ENCODE measurements at regions not wholly inside any gene's neighbourhood (a gene's known extent, or its start where the extent isn't known, plus 50 kb on each side); places are given as distances from the start of the nearest gene placed in this dataset.

DNA sequence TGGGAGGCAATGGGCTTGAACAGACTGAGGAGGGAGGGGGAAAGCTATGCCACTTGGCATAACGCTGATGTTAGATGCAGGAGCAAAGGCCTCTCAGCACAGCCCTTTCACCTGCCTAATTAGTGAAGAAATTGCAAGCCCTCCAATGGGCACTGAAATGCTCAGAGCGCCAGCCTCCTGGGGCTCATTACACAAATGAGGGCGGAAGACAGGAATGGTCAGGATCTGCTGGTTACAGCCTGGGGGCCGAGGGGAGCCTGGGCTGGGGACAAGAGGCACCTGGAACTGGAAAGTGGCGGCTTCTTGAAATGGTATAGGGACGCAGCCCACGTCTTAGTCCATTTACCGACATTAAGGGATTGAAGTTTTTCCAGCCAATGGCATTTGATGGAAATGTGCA, 50.2 kb upstream of the PLET1 start:
- Histone ChIP-seq H3K9ac (ENCODE audit: low read depth, low read length) (no peak overlapping the region), H3K4me3 (ENCODE audit: low read length) (no peak overlapping the region), H3K36me3 (ENCODE audit: insufficient read depth, low read depth, low read length) (no peaks in the 10 kb centered on the region), H3K4me1 (ENCODE audit: insufficient read depth, low read length) (no peaks in the 10 kb centered on the region), H3K9me3 (ENCODE audit: insufficient read depth, low read depth, low read length) (no peaks in the 10 kb centered on the region), H3K27me3 (ENCODE audit: insufficient read depth, low read length) (no peaks in the 10 kb centered on the region), H3K27ac (ENCODE audit: low read length) (no peak overlapping the region)

DNA sequence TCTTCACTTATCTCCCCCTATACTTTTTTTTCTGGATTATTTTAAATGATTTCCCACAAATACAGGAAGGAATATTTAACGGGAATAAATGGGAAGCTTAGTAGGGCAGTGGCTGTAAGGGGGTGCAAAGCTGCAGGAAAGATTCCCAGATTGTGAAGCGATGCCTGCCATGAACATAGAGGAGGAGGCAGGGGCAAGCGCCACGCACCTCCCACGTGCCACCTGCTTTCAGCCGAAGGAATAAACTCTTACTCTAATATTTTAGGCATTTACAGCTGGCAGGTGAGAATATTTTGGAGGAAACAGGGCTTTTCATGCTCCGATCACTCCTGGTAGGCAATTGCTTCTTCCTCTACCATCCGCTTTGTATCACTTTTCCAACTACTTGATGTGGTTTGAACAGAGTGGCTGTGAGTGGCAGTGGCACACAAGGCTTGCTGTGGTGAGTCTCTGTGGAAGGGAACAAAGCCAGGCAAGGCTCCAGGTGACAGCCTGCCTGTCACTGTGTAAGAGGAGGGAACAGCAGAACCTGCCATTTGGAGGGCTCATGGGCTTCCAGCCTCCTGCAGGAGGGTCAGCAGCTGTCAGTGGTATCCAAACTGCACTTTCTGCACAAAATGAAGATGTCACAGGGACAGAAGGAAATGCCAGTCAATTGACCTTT, 54.5 kb upstream of the PLET1 start:
- no peaks in the 10 kb centered on the region for H3K4me1 ChIP-seq (ENCODE audit: insufficient read depth, low read length)
- H3K9me3 ChIP-seq (ENCODE audit: insufficient read depth, low read depth, low read length) = no peaks in the 10 kb centered on the region
- no peaks in the 10 kb centered on the region for H3K36me3 ChIP-seq (ENCODE audit: insufficient read depth, low read depth, low read length)
- no peak overlapping the region for H3K9ac ChIP-seq (ENCODE audit: low read depth, low read length)
- no peaks in the 10 kb centered on the region for H3K27me3 ChIP-seq (ENCODE audit: insufficient read depth, low read length)
- H3K4me3 ChIP-seq (ENCODE audit: low read length) = no peak overlapping the region
- H3K27ac ChIP-seq (ENCODE audit: low read length) = no peak overlapping the region

- no peaks in the 10 kb centered on the region for H3K27me3 ChIP-seq (ENCODE audit: insufficient read depth, low read length)
- no peak overlapping the region for H3K27ac ChIP-seq (ENCODE audit: low read length)
- H3K9me3 ChIP-seq (ENCODE audit: insufficient read depth, low read depth, low read length) = no peaks in the 10 kb centered on the region
- H3K36me3 ChIP-seq (ENCODE audit: insufficient read depth, low read depth, low read length) = no peaks in the 10 kb centered on the region
- no peak overlapping the region for H3K4me3 ChIP-seq (ENCODE audit: low read length)
- H3K9ac ChIP-seq (ENCODE audit: low read depth, low read length) = no peak overlapping the region
- H3K4me1 ChIP-seq (ENCODE audit: insufficient read depth, low read length) = peaks cover under 1% of the 10 kb centered on the region; the same call in 1 of the 2 replicates
Measured at GRCh38 chr11:112315861-112316739, 55.4 kb upstream of the PLET1 start.

- Histone ChIP-seq H3K27me3 (ENCODE audit: insufficient read depth, low read length) (no peaks in the 10 kb centered on the region), H3K4me1 (ENCODE audit: insufficient read depth, low read length) (peaks cover 9% of the 10 kb centered on the region; the same call in 1 of the 2 replicates), H3K36me3 (ENCODE audit: insufficient read depth, low read depth, low read length) (no peaks in the 10 kb centered on the region), H3K4me3 (ENCODE audit: low read length) (no peak overlapping the region), H3K27ac (ENCODE audit: low read length) (no peak overlapping the region), H3K9ac (ENCODE audit: low read depth, low read length) (no peak overlapping the region), H3K9me3 (ENCODE audit: insufficient read depth, low read depth, low read length) (no peaks in the 10 kb centered on the region)
Measured at GRCh38 chr11:112316971-112317370, 56.3 kb upstream of the PLET1 start.

DNA sequence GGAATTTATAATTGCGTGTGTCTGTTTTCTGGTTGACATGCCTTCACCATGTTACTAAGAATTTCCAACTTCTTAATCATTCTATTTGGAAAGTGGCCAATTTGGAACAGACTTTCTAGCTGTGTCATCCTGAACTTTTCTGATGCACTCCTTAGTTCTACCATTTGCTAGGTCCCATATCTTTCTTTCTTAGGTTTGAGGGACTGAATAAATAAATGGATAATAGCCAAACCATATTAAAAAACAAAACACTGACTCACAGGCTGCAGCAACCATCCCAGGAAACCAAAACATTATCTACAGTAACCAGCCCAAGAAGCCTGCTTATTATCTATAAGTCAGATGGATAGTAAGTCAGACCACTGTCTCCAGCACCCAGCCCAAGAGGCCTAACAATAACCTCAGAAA, 57.5 kb upstream of the PLET1 start:
- Histone ChIP-seq H3K36me3 (ENCODE audit: insufficient read depth, low read depth, low read length) (no peaks in the 10 kb centered on the region), H3K27ac (ENCODE audit: low read length) (no peak overlapping the region), H3K4me3 (ENCODE audit: low read length) (no peak overlapping the region), H3K27me3 (ENCODE audit: insufficient read depth, low read length) (no peaks in the 10 kb centered on the region), H3K9ac (ENCODE audit: low read depth, low read length) (no peak overlapping the region), H3K9me3 (ENCODE audit: insufficient read depth, low read depth, low read length) (no peaks in the 10 kb centered on the region), H3K4me1 (ENCODE audit: insufficient read depth, low read length) (peaks cover 14% of the 10 kb centered on the region; the same call in 1 of the 2 replicates)

- Histone ChIP-seq H3K27me3 (ENCODE audit: insufficient read depth, low read length) (no peaks in the 10 kb centered on the region), H3K4me1 (ENCODE audit: insufficient read depth, low read length) (peaks cover 14% of the 10 kb centered on the region; the same call in 1 of the 2 replicates), H3K36me3 (ENCODE audit: insufficient read depth, low read depth, low read length) (no peaks in the 10 kb centered on the region), H3K4me3 (ENCODE audit: low read length) (no peak overlapping the region), H3K9ac (ENCODE audit: low read depth, low read length) (no peak overlapping the region), H3K27ac (ENCODE audit: low read length) (no peak overlapping the region), H3K9me3 (ENCODE audit: insufficient read depth, low read depth, low read length) (no peaks in the 10 kb centered on the region)
Measured at GRCh38 chr11:112318661-112319060, 58.0 kb upstream of the PLET1 start.

DNA sequence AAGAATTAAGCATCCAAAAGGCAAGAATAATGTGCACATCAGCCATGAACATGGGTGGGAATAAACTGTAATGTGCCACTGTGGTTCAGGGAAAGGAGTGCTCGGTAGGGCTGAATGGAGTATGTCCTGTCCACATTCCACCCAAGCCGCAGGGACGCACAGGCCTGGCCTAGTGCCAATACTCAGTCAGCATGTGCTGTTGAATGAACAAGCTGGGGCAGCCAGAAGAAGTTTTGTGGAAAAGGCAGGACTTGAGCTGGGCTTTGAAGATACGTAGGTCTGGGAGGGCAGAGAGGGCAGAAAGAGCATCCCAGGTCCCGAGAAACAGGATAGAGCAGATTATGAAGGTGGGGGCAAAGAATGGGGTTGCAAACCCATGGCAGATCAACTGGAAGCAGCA, 60.0 kb upstream of the PLET1 start:
- Histone ChIP-seq H3K27ac (ENCODE audit: low read length) (no peak overlapping the region), H3K4me1 (ENCODE audit: insufficient read depth, low read length) (peaks cover 14% of the 10 kb centered on the region; the same call in 1 of the 2 replicates), H3K9me3 (ENCODE audit: insufficient read depth, low read depth, low read length) (no peaks in the 10 kb centered on the region), H3K36me3 (ENCODE audit: insufficient read depth, low read depth, low read length) (no peaks in the 10 kb centered on the region), H3K27me3 (ENCODE audit: insufficient read depth, low read length) (no peaks in the 10 kb centered on the region), H3K9ac (ENCODE audit: low read depth, low read length) (no peak overlapping the region), H3K4me3 (ENCODE audit: low read length) (no peak overlapping the region)

- H3K36me3 ChIP-seq (ENCODE audit: insufficient read depth, low read depth, low read length) = no peaks in the 10 kb centered on the region
- no peak overlapping the region for H3K9ac ChIP-seq (ENCODE audit: low read depth, low read length)
- H3K27me3 ChIP-seq (ENCODE audit: insufficient read depth, low read length) = no peaks in the 10 kb centered on the region
- H3K4me1 ChIP-seq (ENCODE audit: insufficient read depth, low read length) = peaks cover 14% of the 10 kb centered on the region; the same call in 1 of the 2 replicates
- H3K9me3 ChIP-seq (ENCODE audit: insufficient read depth, low read depth, low read length) = no peaks in the 10 kb centered on the region
- H3K27ac ChIP-seq (ENCODE audit: low read length) = no peak overlapping the region
- no peak overlapping the region for H3K4me3 ChIP-seq (ENCODE audit: low read length)
Measured at GRCh38 chr11:112321501-112322172, 61.0 kb upstream of the PLET1 start.

- H3K36me3 ChIP-seq (ENCODE audit: insufficient read depth, low read depth, low read length) = no peaks in the 10 kb centered on the region
- H3K27ac ChIP-seq (ENCODE audit: low read length) = no peak overlapping the region
- no peaks in the 10 kb centered on the region for H3K27me3 ChIP-seq (ENCODE audit: insufficient read depth, low read length)
- H3K9me3 ChIP-seq (ENCODE audit: insufficient read depth, low read depth, low read length) = no peaks in the 10 kb centered on the region
- H3K4me1 ChIP-seq (ENCODE audit: insufficient read depth, low read length) = peaks cover 14% of the 10 kb centered on the region; the same call in 1 of the 2 replicates
- no peak overlapping the region for H3K9ac ChIP-seq (ENCODE audit: low read depth, low read length)
- H3K4me3 ChIP-seq (ENCODE audit: low read length) = no peak overlapping the region
Measured at GRCh38 chr11:112322173-112322790, 61.6 kb upstream of the PLET1 start.

DNA sequence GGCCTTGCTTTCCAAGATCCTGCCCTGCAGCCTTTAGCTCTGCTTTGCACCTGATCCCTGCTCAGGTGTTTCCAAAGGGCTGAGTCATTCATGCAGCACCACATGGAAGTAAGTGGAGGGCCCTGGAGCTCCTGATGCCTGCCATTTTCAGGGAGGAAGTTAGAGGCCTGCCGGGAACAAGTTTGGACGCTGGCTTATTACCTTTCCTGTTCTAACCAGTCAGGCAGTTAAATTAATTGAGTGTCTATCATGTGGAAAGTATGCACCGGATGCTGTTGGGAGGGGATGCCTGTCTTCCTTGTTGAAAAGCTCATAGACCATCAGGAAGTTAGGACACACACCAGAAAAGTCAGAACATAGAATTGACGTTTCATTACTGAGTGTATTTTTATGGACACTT, 73.7 kb upstream of the PLET1 start:
- Histone ChIP-seq H3K27me3 (ENCODE audit: insufficient read depth, low read length) (no peaks in the 10 kb centered on the region), H3K36me3 (ENCODE audit: insufficient read depth, low read depth, low read length) (no peaks in the 10 kb centered on the region), H3K27ac (ENCODE audit: low read length) (no peak overlapping the region), H3K4me3 (ENCODE audit: low read length) (no peak overlapping the region), H3K9me3 (ENCODE audit: insufficient read depth, low read depth, low read length) (no peaks in the 10 kb centered on the region), H3K4me1 (ENCODE audit: insufficient read depth, low read length) (no peaks in the 10 kb centered on the region), H3K9ac (ENCODE audit: low read depth, low read length) (no peak overlapping the region)

- no peaks in the 10 kb centered on the region for H3K27me3 ChIP-seq (ENCODE audit: insufficient read depth, low read length)
- no peak overlapping the region for H3K27ac ChIP-seq (ENCODE audit: low read length)
- no peak overlapping the region for H3K4me3 ChIP-seq (ENCODE audit: low read length)
- H3K9me3 ChIP-seq (ENCODE audit: insufficient read depth, low read depth, low read length) = no peaks in the 10 kb centered on the region
- H3K4me1 ChIP-seq (ENCODE audit: insufficient read depth, low read length) = no peaks in the 10 kb centered on the region
- H3K36me3 ChIP-seq (ENCODE audit: insufficient read depth, low read depth, low read length) = no peaks in the 10 kb centered on the region
- no peak overlapping the region for H3K9ac ChIP-seq (ENCODE audit: low read depth, low read length)
Measured at GRCh38 chr11:112336356-112336886, 75.8 kb upstream of the PLET1 start.

Measured in iPS-20b (cell line).